NCI-H2227 (cell line): ENCODE measurements at regions not wholly inside any gene's neighbourhood (a gene's known extent, or its start where the extent isn't known, plus 50 kb on each side); places are given as distances from the start of the nearest gene placed in this dataset.
"Not testable (repeated sequence)": the region's sequence is repeated elsewhere in the genome, so short reads cannot be mapped to it uniquely, and the experiment has no call there.

Experiments
- DNase-seq: peaks from one replicate; lab custom pipeline; 2025; ENCODE audit not compliant: unreplicated experiment; lab: John Stamatoyannopoulos, UW

GRCh38 chr1:193412748-193413147 is 226.3 kb upstream of the B3GALT2 start:
- no peak for DNase-seq

GRCh38 chr1:193411714-193412113 is 225.3 kb upstream of the B3GALT2 start:
- DNase-seq: no peak

GRCh38 chr1:193411215-193411614 is 224.8 kb upstream of the B3GALT2 start:
- DNase-seq: no peak

- DNase-seq: no peak
Observed at GRCh38 chr1:193408782-193409293, 222.4 kb upstream of the B3GALT2 start.

GRCh38 chr1:193406901-193407300 is 220.5 kb upstream of the B3GALT2 start:
- DNase-seq: no peak

GRCh38 chr1:193404236-193404635 is 217.8 kb upstream of the B3GALT2 start:
- no peak for DNase-seq

- no peak for DNase-seq
Observed at GRCh38 chr1:193402977-193403376, 216.6 kb upstream of the B3GALT2 start.

- DNase-seq: no peak
Observed at GRCh38 chr1:193402037-193402436, 215.6 kb upstream of the B3GALT2 start.

GRCh38 chr1:193394336-193394735 is 207.9 kb upstream of the B3GALT2 start:
- DNase-seq: no peak

GRCh38 chr1:193392686-193393085 is 206.3 kb upstream of the B3GALT2 start:
- no peak for DNase-seq

GRCh38 chr1:193388683-193389082 is 202.3 kb upstream of the B3GALT2 start:
- DNase-seq: no peak

GRCh38 chr1:193388165-193388564 is 201.8 kb upstream of the B3GALT2 start:
- no peak for DNase-seq

GRCh38 chr1:193387406-193387805 is 201.0 kb upstream of the B3GALT2 start:
- DNase-seq: no peak

- not testable (repeated sequence) for DNase-seq
Observed at GRCh38 chr1:193378451-193378850, 192.0 kb upstream of the B3GALT2 start.

- DNase-seq: no peak
Observed at GRCh38 chr1:193377472-193377871, 191.1 kb upstream of the B3GALT2 start.

GRCh38 chr1:193372553-193372952 is 186.1 kb upstream of the B3GALT2 start:
- no peak for DNase-seq

GRCh38 chr1:193368302-193368701 is 181.9 kb upstream of the B3GALT2 start:
- no peak for DNase-seq

- no peak for DNase-seq
Observed at GRCh38 chr1:193367863-193368262, 181.4 kb upstream of the B3GALT2 start.

- no peak for DNase-seq
Observed at GRCh38 chr1:193366764-193367507, 180.5 kb upstream of the B3GALT2 start.

GRCh38 chr1:193365966-193366365 is 179.6 kb upstream of the B3GALT2 start:
- DNase-seq: no peak

- DNase-seq: no peak
Observed at GRCh38 chr1:193359631-193360030, 173.2 kb upstream of the B3GALT2 start.

GRCh38 chr1:193358419-193358818 is 172.0 kb upstream of the B3GALT2 start:
- no peak for DNase-seq

- DNase-seq: no peak
Observed at GRCh38 chr1:193356249-193356648, 169.8 kb upstream of the B3GALT2 start.
